ENCODE measurements at regions not wholly inside any gene's neighbourhood (a gene's known extent, or its start where the extent isn't known, plus 50 kb on each side); places are given as distances from the start of the nearest gene placed in this dataset.

DNA sequence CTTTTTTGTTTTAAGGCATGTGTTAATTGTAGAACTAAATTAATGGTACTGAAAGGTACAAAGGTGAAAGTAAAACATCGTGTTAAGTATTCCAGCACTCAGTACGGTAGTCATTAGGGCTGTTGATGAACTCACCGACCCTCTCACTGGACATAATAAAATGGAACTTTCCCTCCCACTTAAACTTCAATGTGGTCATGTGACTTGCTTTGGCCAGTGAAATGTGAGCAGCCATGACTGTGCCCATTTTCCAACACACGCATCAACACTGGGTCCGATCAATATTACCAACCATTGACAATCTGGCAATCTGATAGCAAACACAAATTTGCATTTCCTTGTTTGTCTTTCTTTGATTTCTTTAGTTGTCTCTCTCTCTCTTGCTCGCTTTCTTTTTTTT, 125.1 kb downstream of the SPP2 start:
- TF ChIP-seq POLR2A (IDR thresholded peaks at IDR 0.05), result no peak
- TF ChIP-seq, protein P1, sequence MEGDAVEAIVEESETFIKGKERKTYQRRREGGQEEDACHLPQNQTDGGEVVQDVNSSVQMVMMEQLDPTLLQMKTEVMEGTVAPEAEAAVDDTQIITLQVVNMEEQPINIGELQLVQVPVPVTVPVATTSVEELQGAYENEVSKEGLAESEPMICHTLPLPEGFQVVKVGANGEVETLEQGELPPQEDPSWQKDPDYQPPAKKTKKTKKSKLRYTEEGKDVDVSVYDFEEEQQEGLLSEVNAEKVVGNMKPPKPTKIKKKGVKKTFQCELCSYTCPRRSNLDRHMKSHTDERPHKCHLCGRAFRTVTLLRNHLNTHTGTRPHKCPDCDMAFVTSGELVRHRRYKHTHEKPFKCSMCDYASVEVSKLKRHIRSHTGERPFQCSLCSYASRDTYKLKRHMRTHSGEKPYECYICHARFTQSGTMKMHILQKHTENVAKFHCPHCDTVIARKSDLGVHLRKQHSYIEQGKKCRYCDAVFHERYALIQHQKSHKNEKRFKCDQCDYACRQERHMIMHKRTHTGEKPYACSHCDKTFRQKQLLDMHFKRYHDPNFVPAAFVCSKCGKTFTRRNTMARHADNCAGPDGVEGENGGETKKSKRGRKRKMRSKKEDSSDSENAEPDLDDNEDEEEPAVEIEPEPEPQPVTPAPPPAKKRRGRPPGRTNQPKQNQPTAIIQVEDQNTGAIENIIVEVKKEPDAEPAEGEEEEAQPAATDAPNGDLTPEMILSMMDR (IDR thresholded peaks at IDR 0.05), result no peak

All from gastroesophageal sphincter (tissue), 3 donors.